Fibroblast of the aortic adventitia (primary cell): ENCODE measurements at regions not wholly inside any gene's neighbourhood (a gene's known extent, or its start where the extent isn't known, plus 50 kb on each side); places are given as distances from the start of the nearest gene placed in this dataset.

Source experiments
- DNase-seq: peaks from one replicate; pipeline ENCODE4 v3.0.0-alpha.2; 2010; ENCODE audit warnings: low read depth
- H3K4me3 ChIP-seq: 2 replicates; pipeline ENCODE4 v1.5.1; 2011; ENCODE audit warnings: low read depth, mild to moderate bottlenecking, control low read depth, low read length, moderate library complexity
- CTCF ChIP-seq: IDR thresholded peaks from 2 replicates; pipeline ENCODE4 v1.5.1; 2011; ENCODE audit warnings: mild to moderate bottlenecking, low read length, control low read depth, inconsistent platforms; ENCODE audit not compliant: insufficient read depth

DNA sequence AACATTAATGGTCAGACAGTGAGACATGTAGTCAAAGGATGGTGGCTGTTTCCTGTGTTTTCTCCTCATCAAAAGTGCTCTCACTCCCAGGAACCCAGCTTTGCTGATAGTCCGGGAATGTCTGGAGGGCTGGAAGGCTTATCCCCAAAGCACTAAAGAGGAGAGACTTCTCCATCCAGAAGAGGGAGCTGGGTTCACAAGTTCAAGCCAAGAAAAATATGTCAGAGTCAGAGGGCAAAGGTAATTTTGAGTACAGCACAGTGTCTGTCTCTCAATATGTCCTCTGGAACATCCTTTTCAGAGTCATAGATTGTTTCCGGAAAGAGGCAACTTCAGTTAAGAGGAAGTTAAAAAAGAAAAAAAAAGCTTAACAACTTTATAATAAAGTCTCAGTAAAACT is 281.5 kb upstream of the PHYHIPL start:
- H3K4me3 ChIP-seq: no peak overlapping the region
- peak; percentile 15 for DNase-seq
- no peak for TF ChIP-seq CTCF

- DNase-seq: no peak
- TF ChIP-seq CTCF: no peak
- H3K4me3 ChIP-seq: no peak overlapping the region
Observed at GRCh38 chr10:58896229-58896628, 280.2 kb upstream of the PHYHIPL start.

DNA sequence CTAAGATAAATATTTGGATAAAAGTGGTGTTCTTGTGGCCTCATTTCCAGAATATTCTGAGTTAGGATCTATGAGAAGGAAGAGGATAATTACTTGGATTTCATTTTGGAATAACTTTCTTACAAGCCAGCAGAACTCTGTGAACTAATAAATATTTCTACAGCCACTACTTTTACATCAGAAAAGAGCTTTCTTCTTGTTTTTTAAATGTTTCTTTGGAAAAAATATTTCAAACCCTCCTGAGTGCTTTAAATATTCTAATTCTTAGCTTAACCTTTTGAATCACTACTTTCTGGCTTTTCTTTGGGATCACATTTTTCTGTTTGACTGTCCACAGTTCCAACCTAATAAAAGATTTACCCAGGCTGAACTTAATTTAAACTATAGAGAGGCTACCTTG is 279.2 kb upstream of the PHYHIPL start:
- no peak for DNase-seq
- no peak for TF ChIP-seq CTCF

DNA sequence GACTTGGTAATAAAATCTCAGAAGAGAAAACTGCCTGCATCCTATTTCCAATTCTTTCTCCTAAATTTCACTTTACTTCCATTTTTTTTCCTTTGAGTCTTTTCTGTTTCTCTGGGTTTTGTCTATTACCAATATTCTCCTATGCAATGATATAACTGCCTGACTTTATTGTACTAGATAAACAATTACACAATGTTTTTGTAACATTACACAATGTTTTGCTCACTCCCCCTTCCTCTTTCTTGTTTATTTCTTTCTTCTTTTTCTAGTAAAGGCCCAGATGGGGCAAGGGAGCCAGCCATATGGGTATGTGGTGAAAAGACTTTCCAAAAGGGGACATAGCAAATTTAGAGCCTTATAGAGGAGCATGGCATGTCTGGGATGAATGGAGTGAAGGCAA is 278.7 kb upstream of the PHYHIPL start:
- no peak overlapping the region for H3K4me3 ChIP-seq
- TF ChIP-seq CTCF: no peak
- no peak for DNase-seq

More for the DNA sequence above, 279.2 kb upstream of the PHYHIPL start:
- no peak overlapping the region for H3K4me3 ChIP-seq

DNA sequence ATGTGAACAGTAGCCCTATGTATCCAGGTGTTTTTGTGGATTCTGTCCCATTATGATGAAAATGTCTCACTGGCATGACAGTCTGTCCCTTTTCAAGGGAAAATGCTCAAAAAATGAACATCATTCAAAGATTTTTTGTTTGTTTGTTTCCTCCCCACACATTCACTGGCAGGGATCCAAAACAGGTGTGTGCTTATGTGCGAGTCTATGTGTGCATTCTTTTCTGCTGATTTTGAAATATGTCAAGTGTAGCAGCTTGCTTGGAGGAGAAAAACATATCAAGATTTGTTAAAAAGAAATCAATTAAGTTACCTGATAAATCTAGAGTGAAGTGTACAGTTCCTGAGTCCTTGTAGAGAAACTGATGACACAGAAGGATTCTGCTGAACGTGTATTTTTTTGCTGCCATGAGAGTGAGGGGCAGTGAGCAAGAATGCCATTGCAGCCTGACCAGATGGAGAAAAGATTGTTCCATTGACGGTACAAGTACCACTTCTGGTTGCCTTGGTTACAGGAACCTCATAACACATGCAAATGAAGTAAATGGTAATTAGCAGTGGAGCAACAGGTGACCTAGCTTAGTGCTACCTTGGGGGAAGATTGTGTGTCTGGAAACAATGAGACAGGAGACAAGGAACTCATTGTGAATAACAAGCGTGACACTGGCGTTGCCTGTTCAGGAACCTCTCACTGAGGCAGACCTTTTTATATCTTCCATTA is 277.4 kb upstream of the PHYHIPL start:
- no peak for TF ChIP-seq CTCF
- DNase-seq: no peak
- no peak overlapping the region for H3K4me3 ChIP-seq

DNA sequence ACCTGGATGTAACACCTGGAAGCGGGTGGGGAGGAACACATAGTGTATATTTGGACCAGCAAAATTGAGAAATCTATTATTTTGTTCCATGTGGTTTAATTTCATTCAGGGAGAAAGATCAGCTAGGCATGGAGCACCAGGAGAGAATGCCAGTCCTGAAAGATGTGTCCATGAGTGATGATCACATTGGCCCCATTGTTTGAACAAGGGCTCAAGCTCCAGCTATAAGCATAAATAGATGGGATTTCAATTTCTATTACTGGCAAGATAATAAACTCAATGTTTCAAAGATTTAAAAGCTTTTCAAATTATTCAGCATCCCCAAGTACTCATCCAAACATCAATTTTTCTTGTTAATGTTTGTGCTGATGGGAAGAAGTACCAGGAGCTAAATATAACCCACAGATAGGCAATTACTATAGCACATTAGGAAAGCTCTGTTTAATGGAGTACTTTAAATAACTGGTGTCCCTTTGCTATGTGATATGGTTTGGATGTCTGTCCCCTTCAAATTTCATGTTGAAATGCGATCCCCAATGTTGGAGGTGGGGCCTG is 275.3 kb upstream of the PHYHIPL start:
- DNase-seq: no peak
- no peak for TF ChIP-seq CTCF
- no peak overlapping the region for H3K4me3 ChIP-seq
